ENCODE measurements at regions not wholly inside any gene's neighbourhood (a gene's known extent, or its start where the extent isn't known, plus 50 kb on each side); places are given as distances from the start of the nearest gene placed in this dataset.
"Not testable (repeated sequence)": the region's sequence is repeated elsewhere in the genome, so short reads cannot be mapped to it uniquely, and the experiment has no call there.

GRCh38 chr1:61568460-61569302, 156.3 kb downstream of the TM2D1 start:
- in situ Hi-C loops (cut with HindIII; ENCODE audit: low pct_unique_long_range_greater_than_20kb, low sequenced_read_pairs), result no loop called here
- DNase-seq (ENCODE audit: low read depth in 1 of 2, low spot score in 1 of 2), result no peak
- TF ChIP-seq JUND (IDR thresholded peaks at IDR 0.05; ENCODE audit: low read depth), result no peak

GRCh38 chr1:61566177-61566576, 158.8 kb downstream of the TM2D1 start:
- no peak for TF ChIP-seq JUND (IDR thresholded peaks at IDR 0.05; ENCODE audit: low read depth)
- in situ Hi-C loops (cut with HindIII; ENCODE audit: low pct_unique_long_range_greater_than_20kb, low sequenced_read_pairs), result no loop called here
- no peak for DNase-seq (ENCODE audit: low read depth in 1 of 2, low spot score in 1 of 2)

- in situ Hi-C loops (cut with HindIII; ENCODE audit: low pct_unique_long_range_greater_than_20kb, low sequenced_read_pairs), result no loop called here
- no peak for TF ChIP-seq JUND (IDR thresholded peaks at IDR 0.05; ENCODE audit: low read depth)
- DNase-seq (ENCODE audit: low read depth in 1 of 2, low spot score in 1 of 2), result no peak
Observed at GRCh38 chr1:61563611-61564010, 161.3 kb downstream of the TM2D1 start.

GRCh38 chr1:61561666-61562065, 163.3 kb downstream of the TM2D1 start:
- in situ Hi-C loops (cut with HindIII; ENCODE audit: low pct_unique_long_range_greater_than_20kb, low sequenced_read_pairs), result no loop called here
- TF ChIP-seq JUND (IDR thresholded peaks at IDR 0.05; ENCODE audit: low read depth), result no peak
- no peak for DNase-seq (ENCODE audit: low read depth in 1 of 2, low spot score in 1 of 2)

GRCh38 chr1:61560385-61560784, 164.6 kb downstream of the TM2D1 start:
- in situ Hi-C loops (cut with HindIII; ENCODE audit: low pct_unique_long_range_greater_than_20kb, low sequenced_read_pairs), result no loop called here
- no peak for TF ChIP-seq JUND (IDR thresholded peaks at IDR 0.05; ENCODE audit: low read depth)

GRCh38 chr1:61556631-61557030, 168.3 kb downstream of the TM2D1 start:
- no peak for DNase-seq (ENCODE audit: low read depth in 1 of 2, low spot score in 1 of 2)
- no peak for TF ChIP-seq JUND (IDR thresholded peaks at IDR 0.05; ENCODE audit: low read depth)
- in situ Hi-C loops (cut with HindIII; ENCODE audit: low pct_unique_long_range_greater_than_20kb, low sequenced_read_pairs), result no loop called here

More at GRCh38 chr1:61560385-61560784, 164.6 kb downstream of the TM2D1 start:
- DNase-seq (ENCODE audit: low read depth in 1 of 2, low spot score in 1 of 2), result no peak

- no peak for TF ChIP-seq JUND (IDR thresholded peaks at IDR 0.05; ENCODE audit: low read depth)
- DNase-seq (ENCODE audit: low read depth in 1 of 2, low spot score in 1 of 2), result no peak
- in situ Hi-C loops (cut with HindIII; ENCODE audit: low pct_unique_long_range_greater_than_20kb, low sequenced_read_pairs), result no loop called here
Observed at GRCh38 chr1:61552630-61553305, 172.2 kb downstream of the TM2D1 start.

- in situ Hi-C loops (cut with HindIII; ENCODE audit: low pct_unique_long_range_greater_than_20kb, low sequenced_read_pairs); DNase-seq (ENCODE audit: low read depth in 1 of 2, low spot score in 1 of 2): not testable (repeated sequence)
Observed at GRCh38 chr1:61547302-61547701, 177.6 kb downstream of the TM2D1 start.

GRCh38 chr1:61544870-61545269, 180.1 kb downstream of the TM2D1 start:
- in situ Hi-C loops (cut with HindIII; ENCODE audit: low pct_unique_long_range_greater_than_20kb, low sequenced_read_pairs); DNase-seq (ENCODE audit: low read depth in 1 of 2, low spot score in 1 of 2): not testable (repeated sequence)

GRCh38 chr1:61543498-61543897, 181.4 kb downstream of the TM2D1 start:
- DNase-seq (ENCODE audit: low read depth in 1 of 2, low spot score in 1 of 2); in situ Hi-C loops (cut with HindIII; ENCODE audit: low pct_unique_long_range_greater_than_20kb, low sequenced_read_pairs): not testable (repeated sequence)

GRCh38 chr1:61539720-61540462, 185.1 kb downstream of the TM2D1 start:
- in situ Hi-C loops (cut with HindIII; ENCODE audit: low pct_unique_long_range_greater_than_20kb, low sequenced_read_pairs), result no loop called here
- no peak for DNase-seq (ENCODE audit: low read depth in 1 of 2, low spot score in 1 of 2)
- TF ChIP-seq JUND (IDR thresholded peaks at IDR 0.05; ENCODE audit: low read depth), result no peak

- DNase-seq (ENCODE audit: low read depth in 1 of 2, low spot score in 1 of 2), result no peak
- no peak for TF ChIP-seq JUND (IDR thresholded peaks at IDR 0.05; ENCODE audit: low read depth)
- in situ Hi-C loops (cut with HindIII; ENCODE audit: low pct_unique_long_range_greater_than_20kb, low sequenced_read_pairs), result no loop called here
Observed at GRCh38 chr1:61538228-61538627, 186.7 kb downstream of the TM2D1 start.
